Neutrophil (primary cell): ENCODE measurements at regions not wholly inside any gene's neighbourhood (a gene's known extent, or its start where the extent isn't known, plus 50 kb on each side); places are given as distances from the start of the nearest gene placed in this dataset.

Experiments used
- H3K27ac ChIP-seq: fragments of 200-600 bp; sonication (generic); 2 replicates; pipeline ENCODE4 v1.5.1; 2016; ENCODE audit warnings: mild to moderate bottlenecking, moderate library complexity
- H3K27me3 ChIP-seq: fragments of 200-600 bp; sonication (generic); 2 replicates; pipeline ENCODE4 v1.6.0; 2016; ENCODE audit warnings: mild to moderate bottlenecking
- H3K36me3 ChIP-seq: fragments of 200-600 bp; sonication (generic); 2 replicates; pipeline ENCODE4 v1.5.1; 2017
- H3K4me1 ChIP-seq, 2 experiments: fragments of 200-600 bp in 1 of 2; sonication (generic) in 1 of 2; 1 replicate in 1 of 2; 2 replicates in 1 of 2; pipeline versions ENCODE4 v1.5.1 to v1.6.1; 2013 to 2016; ENCODE audit warnings: low read depth in 1 of 2, low read length in 1 of 2, mild to moderate bottlenecking in 1 of 2, moderate library complexity in 1 of 2; ENCODE audit not compliant: control insufficient read depth in 1 of 2, insufficient read depth in 1 of 2
- H3K4me3 ChIP-seq, 2 experiments: fragments of 200-600 bp in 1 of 2; sonication (generic) in 1 of 2; 1 replicate in 1 of 2; 2 replicates in 1 of 2; pipeline ENCODE4 v1.5.1; 2013 to 2016; ENCODE audit warnings: low read depth in 1 of 2, low read length in 1 of 2, mild to moderate bottlenecking in 1 of 2, moderate library complexity in 1 of 2
- H3K9me3 ChIP-seq: fragments of 200-600 bp; sonication (generic); 2 replicates; pipeline ENCODE4 v1.5.1; 2016
- CTCF ChIP-seq: fragments of 200-600 bp; sonication (generic); IDR thresholded peaks from 2 replicates; pipeline ENCODE4 v1.5.1; 2016; ENCODE audit warnings: antibody characterized with exemption

GRCh38 chr3:105096071-105096470 is 270.6 kb upstream of the ALCAM start:
- TF ChIP-seq CTCF: no peak
- no peaks in the 10 kb centered on the region for H3K9me3 ChIP-seq
- H3K27me3 ChIP-seq: no peaks in the 10 kb centered on the region
- no peak overlapping the region for H3K4me3 ChIP-seq
- no peak overlapping the region for H3K27ac ChIP-seq
- no peaks in the 10 kb centered on the region for H3K36me3 ChIP-seq
- no peaks in the 10 kb centered on the region for H3K4me1 ChIP-seq

- no peak for TF ChIP-seq CTCF
- H3K27me3 ChIP-seq: no peaks in the 10 kb centered on the region
- no peaks in the 10 kb centered on the region for H3K4me1 ChIP-seq
- no peaks in the 10 kb centered on the region for H3K36me3 ChIP-seq
- H3K4me3 ChIP-seq: no peak overlapping the region
- no peaks in the 10 kb centered on the region for H3K9me3 ChIP-seq
- H3K27ac ChIP-seq: no peak overlapping the region
Measured at GRCh38 chr3:105101603-105102002, 265.1 kb upstream of the ALCAM start.

GRCh38 chr3:105103139-105103538 is 263.6 kb upstream of the ALCAM start:
- H3K4me3 ChIP-seq: no peak overlapping the region
- H3K4me1 ChIP-seq: no peaks in the 10 kb centered on the region

GRCh38 chr3:105108823-105109222 is 257.9 kb upstream of the ALCAM start:
- TF ChIP-seq CTCF: no peak
- Histone ChIP-seq H3K4me3 (no peak overlapping the region), H3K36me3 (no peaks in the 10 kb centered on the region), H3K4me1 (no peaks in the 10 kb centered on the region), H3K27ac (no peak overlapping the region), H3K9me3 (no peaks in the 10 kb centered on the region), H3K27me3 (no peaks in the 10 kb centered on the region)

More at GRCh38 chr3:105103139-105103538, 263.6 kb upstream of the ALCAM start:
- no peak for TF ChIP-seq CTCF
- no peaks in the 10 kb centered on the region for H3K36me3 ChIP-seq
- no peaks in the 10 kb centered on the region for H3K27me3 ChIP-seq
- H3K27ac ChIP-seq: no peak overlapping the region
- H3K9me3 ChIP-seq: no peaks in the 10 kb centered on the region

- Histone ChIP-seq H3K4me3 (no peak overlapping the region), H3K27ac (no peak overlapping the region), H3K9me3 (no peaks in the 10 kb centered on the region), H3K27me3 (no peaks in the 10 kb centered on the region), H3K4me1 (no peaks in the 10 kb centered on the region), H3K36me3 (no peaks in the 10 kb centered on the region)
- TF ChIP-seq CTCF: no peak
Measured at GRCh38 chr3:105118905-105119304, 247.8 kb upstream of the ALCAM start.

- no peak for TF ChIP-seq CTCF
- Histone ChIP-seq H3K27ac (no peak overlapping the region), H3K27me3 (no peaks in the 10 kb centered on the region), H3K4me1 (no peaks in the 10 kb centered on the region), H3K4me3 (no peak overlapping the region), H3K36me3 (no peaks in the 10 kb centered on the region), H3K9me3 (no peaks in the 10 kb centered on the region)
Measured at GRCh38 chr3:105119801-105120340, 246.8 kb upstream of the ALCAM start.
